ENCODE measurements at regions not wholly inside any gene's neighbourhood (a gene's known extent, or its start where the extent isn't known, plus 50 kb on each side); places are given as distances from the start of the nearest gene placed in this dataset.

- no CpG with 5 or more reads among the region's 2 CpGs for WGBS, 2 experiments (ENCODE audit: extremely low coverage in 2 of 2, insufficient read length in 1 of 2)
- CTCF ChIA-PET, result no interaction called here
- no peak overlapping the region for H3K23ac ChIP-seq (ENCODE audit: low read depth, low read length)
- POLR2A ChIA-PET (ENCODE audit: unreplicated experiment), result no interaction called here
- no peak overlapping the region for H4K91ac ChIP-seq (ENCODE audit: insufficient read depth, low read depth, low read length)
- no peak overlapping the region for H3K4ac ChIP-seq (ENCODE audit: low read depth, low read length)
- no peak overlapping the region for H3K4me3 ChIP-seq (ENCODE audit: insufficient read depth, low read depth, low read length)
- intact Hi-C loops (cut with micrococcal nuclease), result no loop called here
- no peak overlapping the region for H4K8ac ChIP-seq (ENCODE audit: low read depth in 2 of 2, low read length in 2 of 2)
- no peaks in the 10 kb centered on the region for H3K9me1 ChIP-seq (ENCODE audit: insufficient read depth, low read length)
- no peaks in the 10 kb centered on the region for H3K79me1 ChIP-seq (ENCODE audit: low read depth in 1 of 2, low read length in 2 of 2)
- DNase-seq, result peak; percentile 0
- no peak overlapping the region for H4K5ac ChIP-seq (ENCODE audit: low read depth, low read length)
- H3K14ac ChIP-seq (replicated peaks; ENCODE audit: low read depth, low read length), result no peak overlapping the region
- BruUV-seq (replicated peaks), result no TSS peak
- H3K4me1 ChIP-seq (ENCODE audit: control insufficient read depth, insufficient read depth, low read length), result no peaks in the 10 kb centered on the region
- H3K56ac ChIP-seq (ENCODE audit: extremely low read depth, insufficient read depth, low read length), result no peak overlapping the region
- no peak overlapping the region for H2BK5ac ChIP-seq (ENCODE audit: low read depth, low read length, poor library complexity, severe bottlenecking)
- no peak overlapping the region for H2BK20ac ChIP-seq (ENCODE audit: low read depth, low read length)
- H3K9ac ChIP-seq (ENCODE audit: low read depth, low read length), result no peak overlapping the region
- H3K27ac ChIP-seq (ENCODE audit: insufficient read depth, low read length), result no peak overlapping the region
- no peak overlapping the region for H2BK120ac ChIP-seq (ENCODE audit: low read depth, low read length)
- H3K9me3 ChIP-seq (ENCODE audit: control insufficient read depth, insufficient read depth, low read length), result no peaks in the 10 kb centered on the region
- H3K4me2 ChIP-seq (ENCODE audit: low read depth, low read length), result no peak overlapping the region
- in situ Hi-C loops (cut with MboI; ENCODE audit: low sequenced_read_pairs), result no loop called here
- TF ChIP-seq NFE2L2 (IDR thresholded peaks at IDR 0.05; ENCODE audit: low read depth, low read length), result no peak
- TF ChIP-seq MXI1 (IDR thresholded peaks at IDR 0.05; ENCODE audit: borderline replicate concordance, low read depth, low read length), result no peak
- TF ChIP-seq RAD21 (IDR thresholded peaks at IDR 0.05; ENCODE audit: low read length), result no peak
- TF ChIP-seq SMC3 (IDR thresholded peaks at IDR 0.05; ENCODE audit: low read depth, low read length), result no peak
- TF ChIP-seq BHLHE40 (IDR thresholded peaks at IDR 0.05; ENCODE audit: low read depth, low read length), result no peak
- no peak for TF ChIP-seq ELK1 (IDR thresholded peaks at IDR 0.05; ENCODE audit: borderline replicate concordance, low read depth, low read length)
- TF ChIP-seq CHD1 (IDR thresholded peaks at IDR 0.05; ENCODE audit: low read depth, low read length), result no peak
- no peak for TF ChIP-seq FOS (IDR thresholded peaks at IDR 0.05; ENCODE audit: low read depth, low read length)
- no peak for TF ChIP-seq USF2 (IDR thresholded peaks at IDR 0.05; ENCODE audit: low read depth, low read length)
- TF ChIP-seq RFX5 (IDR thresholded peaks at IDR 0.05; ENCODE audit: low read depth, low read length), result no peak
- TF ChIP-seq CTCF (conservative IDR thresholded peaks at IDR 0.05; ENCODE audit: low read depth, low read length), result no peak
- no peak for TF ChIP-seq MAZ (IDR thresholded peaks at IDR 0.05; ENCODE audit: borderline replicate concordance, low read depth, low read length)
- TF ChIP-seq POLR2A (IDR thresholded peaks at IDR 0.05; ENCODE audit: low read depth, low read length), result no peak
- no peak overlapping the region for H2AK9ac ChIP-seq (replicated peaks; ENCODE audit: low read depth, low read length, poor library complexity)
- dilution Hi-C loops (cut with HindIII; ENCODE audit: low sequenced_read_pairs, unreplicated experiment), result no loop called here
- no peak overlapping the region for H3K18ac ChIP-seq (ENCODE audit: low read depth, low read length)
- no peaks in the 10 kb centered on the region for H4K20me1 ChIP-seq (ENCODE audit: insufficient read depth, low read length)
- H2BK15ac ChIP-seq (ENCODE audit: low read depth, low read length), result no peak overlapping the region
- H2AFZ ChIP-seq (replicated peaks; ENCODE audit: low read length, poor library complexity), result no peak overlapping the region
- ATAC-seq (ENCODE audit: low read depth), result no peak
- H3K36me3 ChIP-seq (ENCODE audit: control insufficient read depth, insufficient read depth, low read length), result no peaks in the 10 kb centered on the region
- H2AK5ac ChIP-seq (ENCODE audit: low read depth, low read length), result no peak overlapping the region
- H3K27me3 ChIP-seq (ENCODE audit: control insufficient read depth, insufficient read depth, low read length), result no peaks in the 10 kb centered on the region
These were observed 406.0 kb downstream of the RFC3 start for GRCh38 chr13:34223984-34224383.

All from IMR-90 (cell line).